Ectodermal cell (in vitro differentiated cells): ENCODE measurements at regions not wholly inside any gene's neighbourhood (a gene's known extent, or its start where the extent isn't known, plus 50 kb on each side); places are given as distances from the start of the nearest gene placed in this dataset.

ENCODE experiments used
- H3K27ac ChIP-seq: 2 replicates; pipeline ENCODE4 v1.7.0; 2013; ENCODE audit warnings: mild to moderate bottlenecking, low read depth, low read length; ENCODE audit not compliant: insufficient read depth, poor library complexity, severe bottlenecking
- H3K27me3 ChIP-seq: 2 replicates; pipeline ENCODE4 v1.7.0; 2013; ENCODE audit warnings: mild to moderate bottlenecking, low read length; ENCODE audit not compliant: insufficient read depth, control insufficient read depth, poor library complexity, severe bottlenecking
- H3K36me3 ChIP-seq: one replicate; pipeline ENCODE4 v1.7.0; 2013; ENCODE audit warnings: low read length; ENCODE audit not compliant: control insufficient read depth, insufficient read depth
- H3K4me1 ChIP-seq: one replicate; pipeline ENCODE4 v1.7.0; 2013; ENCODE audit warnings: low read length; ENCODE audit not compliant: control insufficient read depth, insufficient read depth
- H3K4me3 ChIP-seq: 2 replicates; pipeline ENCODE4 v1.7.0; 2013; ENCODE audit warnings: low read depth, low read length, control low read depth; ENCODE audit not compliant: insufficient read depth
- H3K9me3 ChIP-seq: 2 replicates; pipeline ENCODE4 v1.7.0; 2013; ENCODE audit warnings: mild to moderate bottlenecking, low read length, moderate library complexity; ENCODE audit not compliant: control insufficient read depth
- WGBS, 2 experiments: methylation state at CpG; one replicate each; pipeline ENCODE4 v1.1.7; 2013; ENCODE audit warnings: missing lambda C conversion rate in 2 of 2; 5-methylcytosine and 5-hydroxymethylcytosine counted together

GRCh38 chrX:69073241-69073640 lies 92.0 kb downstream of the PJA1 start:
- no peak overlapping the region for H3K27ac ChIP-seq
- no peak overlapping the region for H3K4me3 ChIP-seq
- peaks cover 8% of the 10 kb centered on the region for H3K4me1 ChIP-seq
- H3K9me3 ChIP-seq, result no peaks in the 10 kb centered on the region
- H3K27me3 ChIP-seq, result no peaks in the 10 kb centered on the region
- WGBS, 2 experiments, result 92 to 94% methylated on average over 4 of the region's 4 CpGs
- no peaks in the 10 kb centered on the region for H3K36me3 ChIP-seq

GRCh38 chrX:69072486-69073006 lies 92.7 kb downstream of the PJA1 start:
- H3K4me3 ChIP-seq, result no peak overlapping the region
- H3K4me1 ChIP-seq, result peaks cover 6% of the 10 kb centered on the region
- no peaks in the 10 kb centered on the region for H3K9me3 ChIP-seq
- 82 to 87% methylated on average over 5 to 6 of the region's 6 CpGs for WGBS, 2 experiments
- H3K27me3 ChIP-seq, result no peaks in the 10 kb centered on the region
- H3K36me3 ChIP-seq, result no peaks in the 10 kb centered on the region
- no peak overlapping the region for H3K27ac ChIP-seq

DNA sequence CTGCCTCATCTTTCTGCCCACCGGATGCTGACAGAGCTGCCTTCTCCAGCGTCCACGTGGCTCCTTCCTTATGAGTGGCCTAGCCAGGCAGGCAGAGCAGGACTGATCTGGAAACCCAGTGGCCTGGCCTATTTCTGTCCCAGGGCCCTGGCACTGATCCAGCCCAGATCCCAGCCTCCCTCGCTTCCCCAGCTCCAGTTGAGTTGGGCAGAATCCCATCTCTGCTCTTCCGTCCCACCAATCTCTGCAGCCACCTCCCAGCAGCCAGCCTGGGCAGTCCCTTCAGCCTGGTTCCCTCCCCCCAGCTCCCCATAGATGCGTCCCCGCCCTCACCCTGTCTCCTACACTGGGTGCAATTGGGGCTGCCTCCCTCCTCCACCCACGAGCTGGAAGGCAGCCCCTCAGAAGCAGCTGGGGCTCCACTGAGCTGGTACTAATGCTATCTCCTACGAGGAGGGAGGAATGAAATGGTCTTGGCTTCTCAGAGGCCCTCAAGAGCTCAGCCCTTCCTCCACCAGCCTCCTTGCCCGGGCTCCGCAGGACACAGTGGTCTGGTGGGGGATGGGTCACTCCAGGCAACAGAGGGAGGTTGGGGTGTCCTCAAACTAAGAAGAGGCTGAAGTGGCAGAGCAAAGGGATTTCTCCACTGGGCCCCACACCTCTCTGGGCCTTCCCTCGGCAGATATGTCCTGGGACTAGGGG lies 94.2 kb downstream of the PJA1 start:
- H3K36me3 ChIP-seq, result no peaks in the 10 kb centered on the region
- H3K4me3 ChIP-seq, result no peak overlapping the region
- H3K27ac ChIP-seq, result no peak overlapping the region
- no peaks in the 10 kb centered on the region for H3K9me3 ChIP-seq
- no peaks in the 10 kb centered on the region for H3K27me3 ChIP-seq
- 73 to 75% methylated on average over 10 to 11 of the region's 12 CpGs for WGBS, 2 experiments
- peaks cover 3% of the 10 kb centered on the region for H3K4me1 ChIP-seq

DNA sequence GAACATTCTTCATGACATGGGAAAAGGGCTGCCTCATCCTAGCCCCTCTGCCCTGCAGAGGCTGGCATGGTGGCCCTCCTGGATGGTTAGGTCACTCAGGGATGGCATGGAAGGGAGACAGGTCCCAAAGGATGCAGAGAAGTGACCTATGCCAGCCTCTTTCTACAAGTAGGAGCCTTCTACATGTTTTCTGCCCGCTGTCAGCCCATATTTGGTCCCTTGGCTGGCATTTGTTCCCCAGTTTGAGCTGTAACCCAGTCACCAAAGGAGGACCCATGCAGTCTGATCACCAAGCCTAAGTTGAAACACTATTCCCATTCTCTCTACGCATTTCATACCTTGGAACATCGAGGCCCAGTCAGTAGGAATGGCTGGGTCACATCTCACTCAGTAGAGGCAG lies 95.4 kb downstream of the PJA1 start:
- no peaks in the 10 kb centered on the region for H3K36me3 ChIP-seq
- no peak overlapping the region for H3K4me3 ChIP-seq
- H3K27me3 ChIP-seq, result no peaks in the 10 kb centered on the region
- no peaks in the 10 kb centered on the region for H3K9me3 ChIP-seq
- 97 to 98% methylated on average over 3 of the region's 3 CpGs for whole genome bisulfite sequencing, 2 experiments
- no peak overlapping the region for H3K27ac ChIP-seq
- peaks cover 3% of the 10 kb centered on the region for H3K4me1 ChIP-seq

- 93 to 97% methylated on average over 4 of the region's 4 CpGs for WGBS, 2 experiments
- H3K4me3 ChIP-seq, result no peak overlapping the region
- H3K36me3 ChIP-seq, result no peaks in the 10 kb centered on the region
- H3K9me3 ChIP-seq, result no peaks in the 10 kb centered on the region
- H3K27ac ChIP-seq, result no peak overlapping the region
- H3K27me3 ChIP-seq, result no peaks in the 10 kb centered on the region
- peaks cover 3% of the 10 kb centered on the region for H3K4me1 ChIP-seq
Measured at GRCh38 chrX:69069086-69069445, 96.2 kb downstream of the PJA1 start.

GRCh38 chrX:69068301-69069085 lies 96.8 kb downstream of the PJA1 start:
- H3K27ac ChIP-seq, result no peak overlapping the region
- no peaks in the 10 kb centered on the region for H3K36me3 ChIP-seq
- H3K27me3 ChIP-seq, result no peaks in the 10 kb centered on the region
- H3K9me3 ChIP-seq, result no peaks in the 10 kb centered on the region
- peaks cover 3% of the 10 kb centered on the region for H3K4me1 ChIP-seq
- 91 to 95% methylated on average over 6 to 7 of the region's 7 CpGs for WGBS, 2 experiments
- no peak overlapping the region for H3K4me3 ChIP-seq

DNA sequence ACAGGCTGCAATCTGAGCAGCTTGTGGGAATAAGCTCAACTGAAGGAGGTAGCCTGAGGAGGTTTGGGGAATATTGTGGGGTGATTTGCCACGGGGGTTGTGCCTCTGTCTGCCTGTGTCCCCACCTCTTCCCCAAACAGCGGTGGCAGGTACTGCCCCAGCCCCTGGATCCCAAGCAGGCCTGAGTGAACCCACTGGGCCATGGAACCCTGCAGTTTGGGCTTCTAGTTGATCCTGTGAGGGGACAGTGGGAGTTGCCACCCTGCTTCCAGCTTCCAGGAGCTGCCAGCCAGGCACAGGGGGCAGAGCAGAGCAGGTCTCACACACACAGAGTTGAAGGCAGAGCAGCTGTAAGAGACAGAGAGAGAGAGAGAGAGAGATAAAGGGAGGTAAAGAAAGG lies 97.4 kb downstream of the PJA1 start:
- Histone ChIP-seq H3K36me3 (no peaks in the 10 kb centered on the region), H3K9me3 (no peaks in the 10 kb centered on the region), H3K4me3 (no peak overlapping the region), H3K27ac (no peak overlapping the region), H3K4me1 (peaks cover 3% of the 10 kb centered on the region), H3K27me3 (no peaks in the 10 kb centered on the region)
- 94 to 100% methylated on average over 2 of the region's 2 CpGs for WGBS, 2 experiments

DNA sequence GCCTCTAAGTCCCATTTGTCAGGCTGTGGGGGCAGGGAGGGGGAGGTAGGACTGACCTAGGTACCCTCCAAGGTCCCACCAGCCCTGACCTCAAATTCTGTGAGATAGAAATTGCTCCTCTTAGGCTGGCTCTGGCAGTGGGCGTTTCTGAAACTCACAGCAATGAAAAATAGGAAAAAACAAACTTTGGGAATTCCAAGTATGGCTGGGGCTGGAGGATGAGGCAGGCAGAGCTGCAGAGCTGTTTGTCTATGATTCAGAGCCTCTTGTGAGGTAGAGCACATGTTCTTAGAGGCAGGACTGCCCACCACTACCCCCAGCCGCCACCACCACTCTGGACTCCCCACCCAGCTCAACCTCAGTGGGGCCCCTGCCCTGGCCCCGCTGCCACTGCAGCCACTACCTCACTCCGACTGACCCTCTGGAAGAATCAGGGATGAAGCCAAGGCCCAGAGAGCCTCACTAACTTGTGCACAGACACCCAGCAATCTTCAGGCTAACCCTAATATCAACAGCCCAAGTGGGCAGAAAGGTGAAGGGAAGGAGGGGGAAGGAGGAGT lies 98.2 kb downstream of the PJA1 start:
- Histone ChIP-seq H3K4me1 (peaks cover 3% of the 10 kb centered on the region), H3K27me3 (no peaks in the 10 kb centered on the region), H3K4me3 (no peak overlapping the region), H3K27ac (no peak overlapping the region), H3K36me3 (no peaks in the 10 kb centered on the region), H3K9me3 (no peaks in the 10 kb centered on the region)
- WGBS, 2 experiments, result 87 to 99% methylated on average over 4 of the region's 4 CpGs

- no peak overlapping the region for H3K27ac ChIP-seq
- 95% methylated on average over 7 of the region's 7 CpGs for WGBS, 2 experiments
Measured at GRCh38 chrX:69066021-69066757, 99.1 kb downstream of the PJA1 start.

DNA sequence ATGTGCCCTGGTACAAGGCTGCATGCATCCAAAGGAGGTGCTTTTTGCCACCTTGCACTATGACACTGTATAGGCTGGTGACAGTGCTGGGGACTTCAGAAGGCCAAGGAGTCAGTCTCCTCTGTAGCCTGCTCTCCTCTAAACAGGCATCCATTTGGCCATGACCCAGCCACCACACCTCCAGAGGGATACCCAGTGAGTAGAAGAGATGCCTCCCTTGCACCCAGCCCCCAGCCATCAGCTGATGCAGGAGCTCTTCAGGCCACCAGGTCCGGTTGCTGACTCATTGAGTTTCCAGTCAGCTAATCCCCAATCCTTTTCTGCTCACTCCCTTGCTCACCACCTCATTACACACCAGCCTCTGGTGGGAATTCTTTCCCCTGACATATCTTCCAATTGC lies 99.8 kb downstream of the PJA1 start:
- Histone ChIP-seq H3K4me1 (no peaks in the 10 kb centered on the region), H3K4me3 (no peak overlapping the region), H3K9me3 (no peaks in the 10 kb centered on the region), H3K27ac (no peak overlapping the region), H3K27me3 (no peaks in the 10 kb centered on the region), H3K36me3 (no peaks in the 10 kb centered on the region)
- WGBS, 2 experiments, result 80 to 100% methylated on average over 1 of the region's 1 CpG

More at GRCh38 chrX:69066021-69066757, 99.1 kb downstream of the PJA1 start:
- Histone ChIP-seq H3K4me1 (peaks cover 2% of the 10 kb centered on the region), H3K36me3 (no peaks in the 10 kb centered on the region), H3K27me3 (no peaks in the 10 kb centered on the region), H3K4me3 (no peak overlapping the region), H3K9me3 (no peaks in the 10 kb centered on the region)
